ENCODE measurements at regions not wholly inside any gene's neighbourhood (a gene's known extent, or its start where the extent isn't known, plus 50 kb on each side); places are given as distances from the start of the nearest gene placed in this dataset.

GRCh38 chr20:21918398-21918797 lies 212.9 kb downstream of the PAX1 start:
- H3K27me3 Mint-ChIP-seq (ENCODE audit: low read depth), result no peaks in the 10 kb centered on the region
- H3K36me3 Mint-ChIP-seq (ENCODE audit: low read depth), result no peaks in the 10 kb centered on the region
- peaks cover 3% of the 10 kb centered on the region for H3K9me3 Mint-ChIP-seq
- no peak for TF ChIP-seq CTCF (conservative IDR thresholded peaks at IDR 0.05)
- no peak overlapping the region for H3K27ac Mint-ChIP-seq (ENCODE audit: unreplicated experiment)
- DNase-seq (ENCODE audit: low read depth, low spot score), result no peak
- H3K4me1 Mint-ChIP-seq, result no peaks in the 10 kb centered on the region
- H3K4me3 Mint-ChIP-seq, result no peak overlapping the region

- peaks cover 2% of the 10 kb centered on the region for H3K9me3 Mint-ChIP-seq
- H3K36me3 Mint-ChIP-seq (ENCODE audit: low read depth), result no peaks in the 10 kb centered on the region
- no peaks in the 10 kb centered on the region for H3K4me1 Mint-ChIP-seq
- no peak overlapping the region for H3K27ac Mint-ChIP-seq (ENCODE audit: unreplicated experiment)
- no peak overlapping the region for H3K4me3 Mint-ChIP-seq
- no peak for DNase-seq (ENCODE audit: low read depth, low spot score)
- peaks cover 6% of the 10 kb centered on the region for H3K27me3 Mint-ChIP-seq (ENCODE audit: low read depth)
- TF ChIP-seq CTCF (conservative IDR thresholded peaks at IDR 0.05), result no peak
Measured at GRCh38 chr20:21902391-21902790, 196.9 kb downstream of the PAX1 start.

GRCh38 chr20:21901470-21902275 lies 196.2 kb downstream of the PAX1 start:
- TF ChIP-seq CTCF (conservative IDR thresholded peaks at IDR 0.05), result no peak
- peaks cover 2% of the 10 kb centered on the region for H3K9me3 Mint-ChIP-seq

GRCh38 chr20:21900431-21900830 lies 195.0 kb downstream of the PAX1 start:
- H3K27me3 Mint-ChIP-seq (ENCODE audit: low read depth), result peaks cover 6% of the 10 kb centered on the region

More at GRCh38 chr20:21901470-21902275, 196.2 kb downstream of the PAX1 start:
- Mint-ChIP-seq H3K4me3 (no peak overlapping the region), H3K36me3 (ENCODE audit: low read depth) (no peaks in the 10 kb centered on the region), H3K27ac (ENCODE audit: unreplicated experiment) (no peak overlapping the region), H3K4me1 (no peaks in the 10 kb centered on the region), H3K27me3 (ENCODE audit: low read depth) (peaks cover 6% of the 10 kb centered on the region)
- no peak for DNase-seq (ENCODE audit: low read depth, low spot score)

GRCh38 chr20:21874921-21875320 lies 169.5 kb downstream of the PAX1 start:
- Mint-ChIP-seq H3K4me1 (no peaks in the 10 kb centered on the region), H3K4me3 (no peak overlapping the region), H3K27ac (ENCODE audit: unreplicated experiment) (no peak overlapping the region), H3K9me3 (peaks cover 6% of the 10 kb centered on the region), H3K27me3 (ENCODE audit: low read depth) (peaks cover 42% of the 10 kb centered on the region), H3K36me3 (ENCODE audit: low read depth) (no peaks in the 10 kb centered on the region)
- no peak for TF ChIP-seq CTCF (conservative IDR thresholded peaks at IDR 0.05)
- DNase-seq (ENCODE audit: low read depth, low spot score), result no peak

More at GRCh38 chr20:21900431-21900830, 195.0 kb downstream of the PAX1 start:
- Mint-ChIP-seq H3K27ac (ENCODE audit: unreplicated experiment) (no peak overlapping the region), H3K9me3 (no peaks in the 10 kb centered on the region), H3K4me3 (no peak overlapping the region), H3K4me1 (no peaks in the 10 kb centered on the region), H3K36me3 (ENCODE audit: low read depth) (no peaks in the 10 kb centered on the region)
- DNase-seq (ENCODE audit: low read depth, low spot score), result no peak
- no peak for TF ChIP-seq CTCF (conservative IDR thresholded peaks at IDR 0.05)

Measured in neural crest cell (in vitro differentiated cells).